Immature natural killer cell (primary cell): ENCODE measurements at regions not wholly inside any gene's neighbourhood (a gene's known extent, or its start where the extent isn't known, plus 50 kb on each side); places are given as distances from the start of the nearest gene placed in this dataset.

Experiments used
- DNase-seq, 3 donors: peaks; one replicate each; pipeline ENCODE4 v3.0.0; 2022; ENCODE audit warnings: mixed read lengths in 1 of 3
- H3K27ac Mint-ChIP-seq, 6 donors: one replicate each; pipeline ENCODE4 v1.8.0; 2020; ENCODE audit warnings: mixed read lengths in 6 of 6, mild to moderate bottlenecking in 5 of 6, inconsistent platforms in 4 of 6, moderate library complexity in 3 of 6
- H3K27me3 Mint-ChIP-seq, 3 donors: one replicate each; pipeline ENCODE4 v1.8.0; 2020 to 2021; ENCODE audit warnings: low read depth in 3 of 3, mild to moderate bottlenecking in 3 of 3, mixed read lengths in 3 of 3, moderate library complexity in 3 of 3, inconsistent platforms in 1 of 3
- H3K36me3 Mint-ChIP-seq, 3 donors: one replicate each; pipeline ENCODE4 v1.8.0; 2020; ENCODE audit warnings: mixed read lengths in 3 of 3, inconsistent platforms in 2 of 3, mild to moderate bottlenecking in 2 of 3
- H3K4me1 Mint-ChIP-seq, 2 donors: one replicate each; pipeline ENCODE4 v1.8.0; 2020; ENCODE audit warnings: inconsistent platforms in 2 of 2, mild to moderate bottlenecking in 2 of 2, mixed read lengths in 2 of 2, moderate library complexity in 1 of 2
- H3K4me3 Mint-ChIP-seq, 5 donors: one replicate each; pipeline ENCODE4 v1.8.0; 2020; ENCODE audit warnings: mild to moderate bottlenecking in 5 of 5, mixed read lengths in 5 of 5, inconsistent platforms in 3 of 5, moderate library complexity in 3 of 5
- H3K9me3 Mint-ChIP-seq, 6 donors: one replicate each; pipeline ENCODE4 v1.8.0; 2020; ENCODE audit warnings: mild to moderate bottlenecking in 6 of 6, mixed read lengths in 6 of 6, inconsistent platforms in 4 of 6, moderate library complexity in 3 of 6

DNA sequence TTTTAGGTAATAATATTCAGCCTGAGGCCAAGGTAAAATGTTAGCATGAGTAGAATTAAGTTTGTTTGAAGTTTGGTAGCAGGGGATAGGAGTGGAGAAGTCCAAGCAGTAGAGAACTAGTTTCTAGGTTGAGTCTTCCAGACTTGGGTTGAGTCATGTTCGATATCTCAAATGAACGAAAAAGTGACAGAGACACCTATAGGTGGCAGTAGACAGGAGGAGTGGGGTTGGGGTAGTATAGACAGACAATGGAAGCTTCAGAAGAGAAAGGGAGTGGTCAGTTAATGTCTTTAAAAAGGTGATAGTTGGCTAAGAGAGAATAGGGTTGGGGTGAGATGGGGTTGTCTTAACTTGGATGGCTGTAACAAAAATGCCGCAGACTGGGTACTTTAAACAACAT, 58.7 kb upstream of the EMCN start:
- Mint-ChIP-seq H3K36me3 (no peaks in the 10 kb centered on the region), H3K27me3 (peaks cover 0 to 3% (median 2%) of the 10 kb centered on the region in 3 donors), H3K4me1 (no peaks in the 10 kb centered on the region), H3K4me3 (no peak overlapping the region), H3K27ac (no peak overlapping the region), H3K9me3 (no peaks in the 10 kb centered on the region)
- no peak for DNase-seq

DNA sequence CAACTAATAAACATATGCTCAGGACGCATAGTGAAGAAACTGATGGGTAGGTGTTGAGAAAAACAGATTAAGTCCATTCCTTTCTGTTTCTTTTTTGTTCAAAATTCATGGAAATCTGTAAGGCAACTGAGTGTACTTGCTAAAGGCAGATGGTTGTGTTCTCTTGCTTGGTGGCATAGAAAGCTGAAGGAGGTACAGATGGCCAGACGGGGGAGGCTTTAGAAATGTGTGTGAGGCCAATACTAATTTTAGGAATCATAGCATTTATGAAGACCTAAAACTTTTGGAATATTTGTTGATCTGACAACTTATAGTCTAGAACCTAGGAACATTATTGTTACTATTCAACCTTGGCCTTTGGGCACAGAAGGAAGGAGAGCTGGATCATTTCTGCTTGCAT, 56.8 kb upstream of the EMCN start:
- no peaks in the 10 kb centered on the region for H3K36me3 Mint-ChIP-seq
- H3K4me1 Mint-ChIP-seq: peaks cover 0 to under 1% of the 10 kb centered on the region in 2 donors
- no peaks in the 10 kb centered on the region for H3K9me3 Mint-ChIP-seq
- H3K4me3 Mint-ChIP-seq: no peak overlapping the region
- peaks cover 0 to 2% (median 2%) of the 10 kb centered on the region in 3 donors for H3K27me3 Mint-ChIP-seq
- DNase-seq: no peak
- no peak overlapping the region for H3K27ac Mint-ChIP-seq

DNA sequence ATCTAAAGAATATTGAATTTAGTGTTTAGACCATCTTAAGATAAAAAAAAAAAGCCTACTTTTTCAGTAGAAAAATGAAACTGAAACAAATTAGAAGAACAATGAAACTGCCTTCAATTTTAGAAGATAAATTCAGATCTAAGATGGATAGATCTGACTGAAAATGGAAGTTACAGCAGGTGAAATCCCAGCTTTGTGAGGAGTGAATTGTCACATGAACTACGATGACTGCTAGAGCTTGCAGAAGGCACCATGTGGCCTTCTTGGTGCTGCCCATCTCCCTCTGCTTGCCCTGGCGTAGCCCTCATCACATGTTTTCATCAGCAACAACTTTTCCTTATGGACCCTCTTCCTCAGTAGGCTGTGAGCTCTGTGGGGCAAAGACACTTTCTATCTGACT, 51.4 kb upstream of the EMCN start:
- peak overlapping the region in 1 of 6 donors; percentile 14 for H3K27ac Mint-ChIP-seq
- H3K36me3 Mint-ChIP-seq: no peaks in the 10 kb centered on the region
- H3K27me3 Mint-ChIP-seq: peaks cover 0 to 2% (median 0%) of the 10 kb centered on the region in 3 donors
- H3K4me3 Mint-ChIP-seq: peak overlapping the region in 1 of 5 donors; percentile 1
- no peaks in the 10 kb centered on the region for H3K9me3 Mint-ChIP-seq
- no peak for DNase-seq
- H3K4me1 Mint-ChIP-seq: peaks cover 0 to 14% of the 10 kb centered on the region in 2 donors
